Tibial nerve (tissue), 4 donors: ENCODE measurements at regions not wholly inside any gene's neighbourhood (a gene's known extent, or its start where the extent isn't known, plus 50 kb on each side); places are given as distances from the start of the nearest gene placed in this dataset.

Experiments used
- EP300 ChIP-seq, 2 donors: sonication (generic); formaldehyde crosslinking; IDR thresholded peaks; one replicate each; pipeline ENCODE4 v1.6.1; 2017; ENCODE audit warnings: antibody characterized with exemption in 2 of 2, mild to moderate bottlenecking in 1 of 2
- POLR2A ChIP-seq, 2 donors: fragments of 450-650 bp; IDR thresholded peaks; one replicate each; pipeline ENCODE4 v1.6.1; 2017; ENCODE audit warnings: antibody characterized with exemption in 2 of 2, mild to moderate bottlenecking in 2 of 2, moderate library complexity in 2 of 2
- TF ChIP-seq, protein P1 (sequence below), 5 experiments: fragments of 200-600 bp in 3 of 5; fragments of 450-650 bp in 2 of 5; sonication (generic) in 3 of 5; IDR thresholded peaks; one replicate each; pipeline ENCODE4 v1.5.1; 2016 to 2019; ENCODE audit warnings: antibody characterized with exemption in 5 of 5, mild to moderate bottlenecking in 3 of 5, moderate library complexity in 2 of 5

DNA sequence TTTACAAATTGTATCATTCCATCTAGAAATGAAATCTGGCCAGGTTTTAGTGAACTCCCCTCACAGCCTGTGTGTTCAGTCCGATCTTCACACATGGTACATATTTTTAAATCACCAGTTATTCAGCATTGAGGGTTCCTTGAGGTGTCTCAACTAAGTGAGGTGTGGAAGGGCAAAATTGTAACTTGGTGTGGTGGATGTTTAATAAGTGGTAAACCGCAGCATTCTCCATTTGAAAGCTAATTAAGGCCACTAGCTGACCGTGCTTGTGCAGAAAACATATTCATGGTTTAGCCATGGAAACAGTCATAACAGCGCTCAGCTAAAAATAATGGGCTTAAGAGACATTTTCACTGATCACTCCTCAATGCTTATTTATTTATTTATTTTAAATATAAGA, 786.2 kb upstream of the FANCL start:
- TF ChIP-seq, protein P1, sequence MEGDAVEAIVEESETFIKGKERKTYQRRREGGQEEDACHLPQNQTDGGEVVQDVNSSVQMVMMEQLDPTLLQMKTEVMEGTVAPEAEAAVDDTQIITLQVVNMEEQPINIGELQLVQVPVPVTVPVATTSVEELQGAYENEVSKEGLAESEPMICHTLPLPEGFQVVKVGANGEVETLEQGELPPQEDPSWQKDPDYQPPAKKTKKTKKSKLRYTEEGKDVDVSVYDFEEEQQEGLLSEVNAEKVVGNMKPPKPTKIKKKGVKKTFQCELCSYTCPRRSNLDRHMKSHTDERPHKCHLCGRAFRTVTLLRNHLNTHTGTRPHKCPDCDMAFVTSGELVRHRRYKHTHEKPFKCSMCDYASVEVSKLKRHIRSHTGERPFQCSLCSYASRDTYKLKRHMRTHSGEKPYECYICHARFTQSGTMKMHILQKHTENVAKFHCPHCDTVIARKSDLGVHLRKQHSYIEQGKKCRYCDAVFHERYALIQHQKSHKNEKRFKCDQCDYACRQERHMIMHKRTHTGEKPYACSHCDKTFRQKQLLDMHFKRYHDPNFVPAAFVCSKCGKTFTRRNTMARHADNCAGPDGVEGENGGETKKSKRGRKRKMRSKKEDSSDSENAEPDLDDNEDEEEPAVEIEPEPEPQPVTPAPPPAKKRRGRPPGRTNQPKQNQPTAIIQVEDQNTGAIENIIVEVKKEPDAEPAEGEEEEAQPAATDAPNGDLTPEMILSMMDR (IDR thresholded peaks at IDR 0.05), result no peak
- TF ChIP-seq POLR2A (IDR thresholded peaks at IDR 0.05), result no peak
- no peak for TF ChIP-seq EP300 (IDR thresholded peaks at IDR 0.05)
